HuH-7.5 (cell line): ENCODE measurements at regions not wholly inside any gene's neighbourhood (a gene's known extent, or its start where the extent isn't known, plus 50 kb on each side); places are given as distances from the start of the nearest gene placed in this dataset.

Experiments
- DNase-seq: peaks from one replicate; pipeline ENCODE4 v3.0.0; 2011; ENCODE audit warnings: low spot score

DNA sequence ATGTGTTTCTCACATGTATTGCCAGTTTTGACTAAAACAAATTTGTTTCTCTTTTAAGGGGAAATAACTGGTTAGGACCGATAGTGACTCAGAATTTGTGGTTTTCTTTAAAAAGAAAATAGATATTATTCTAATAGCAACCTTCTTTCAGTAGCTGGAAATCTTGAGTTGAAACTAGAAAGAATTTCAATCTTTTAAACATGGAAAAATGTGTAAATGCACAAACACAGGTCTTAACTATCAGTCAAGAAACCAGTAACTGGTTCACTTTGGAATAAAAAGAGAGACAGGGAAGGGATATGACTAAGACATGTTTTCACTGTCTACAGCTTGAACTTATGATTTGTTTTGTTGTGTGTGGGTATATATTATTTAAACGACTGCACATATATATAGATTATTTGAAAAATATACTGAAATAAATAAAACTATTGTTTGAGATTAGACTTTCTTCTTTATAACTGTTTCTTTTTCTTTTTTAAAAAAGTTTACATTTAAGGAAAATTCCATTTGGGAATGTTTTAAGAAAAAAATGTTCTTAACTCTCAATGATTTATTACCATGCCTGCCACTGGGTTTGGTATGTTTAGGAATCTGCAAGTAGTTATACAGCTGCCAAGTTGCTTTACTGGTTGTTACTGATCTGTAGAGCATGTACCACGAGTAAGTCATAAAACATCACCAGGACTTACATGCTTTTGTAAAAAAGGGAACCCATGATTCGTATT is 753.3 kb upstream of the MARCKS start:
- no peak for DNase-seq

GRCh38 chr6:113104541-113104940 is 752.6 kb upstream of the MARCKS start:
- DNase-seq = no peak

DNA sequence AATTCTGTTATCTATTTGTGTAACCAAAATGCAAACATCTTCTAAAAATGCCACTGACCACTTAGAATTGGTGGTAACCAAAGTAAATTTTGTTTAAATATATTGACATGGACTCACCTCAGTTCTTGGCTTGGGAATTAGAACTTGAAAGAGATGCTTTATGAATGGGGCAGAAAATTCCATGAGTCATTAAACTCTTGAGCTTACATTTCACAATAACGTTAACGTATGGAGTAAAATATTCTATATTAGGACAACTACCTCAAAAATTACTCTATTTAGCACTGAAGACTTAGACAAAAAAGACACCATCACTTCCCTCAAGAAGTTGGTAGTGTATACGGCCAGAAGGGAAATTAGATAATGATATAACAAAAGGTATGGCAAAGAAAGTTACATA is 752.2 kb upstream of the MARCKS start:
- DNase-seq = no peak

GRCh38 chr6:113110211-113110610 is 746.9 kb upstream of the MARCKS start:
- DNase-seq = no peak

DNA sequence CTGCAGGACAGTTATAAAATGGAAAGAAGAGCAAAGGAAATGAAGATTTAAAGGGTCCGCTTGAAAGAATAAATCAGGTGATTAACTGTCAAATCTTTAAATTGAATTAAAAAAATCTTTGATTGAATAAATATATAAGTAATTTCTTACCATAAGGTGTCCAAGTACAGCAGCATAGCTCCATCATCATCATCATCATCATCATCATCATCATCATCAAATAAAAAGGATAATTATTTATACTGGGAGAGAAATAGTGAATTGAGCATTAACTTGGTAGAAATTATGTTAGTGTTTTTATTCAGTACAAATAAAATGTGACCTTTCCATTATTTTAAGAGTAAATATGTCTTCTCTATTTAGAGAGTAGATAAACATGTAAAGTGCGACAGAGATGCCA is 745.6 kb upstream of the MARCKS start:
- no peak for DNase-seq

DNA sequence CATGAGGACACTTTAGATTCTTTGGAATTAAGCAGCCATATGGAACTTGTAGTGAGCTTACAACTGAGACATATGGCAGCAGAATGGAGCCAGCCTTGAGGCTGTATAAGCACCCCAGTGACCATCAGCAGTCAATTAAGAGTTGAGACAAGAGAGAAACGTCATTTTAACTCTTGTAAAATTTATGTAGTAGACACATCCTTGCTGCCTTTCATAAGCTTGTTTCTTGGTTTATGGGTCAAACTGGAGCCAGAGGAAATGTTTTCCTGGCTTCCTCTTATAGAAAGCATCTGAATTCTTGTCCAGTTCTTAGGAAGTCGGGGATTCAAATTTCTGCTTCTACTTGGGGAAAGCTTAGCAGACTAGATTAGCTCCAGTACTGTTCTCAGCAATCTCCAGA is 745.1 kb upstream of the MARCKS start:
- no peak for DNase-seq

DNA sequence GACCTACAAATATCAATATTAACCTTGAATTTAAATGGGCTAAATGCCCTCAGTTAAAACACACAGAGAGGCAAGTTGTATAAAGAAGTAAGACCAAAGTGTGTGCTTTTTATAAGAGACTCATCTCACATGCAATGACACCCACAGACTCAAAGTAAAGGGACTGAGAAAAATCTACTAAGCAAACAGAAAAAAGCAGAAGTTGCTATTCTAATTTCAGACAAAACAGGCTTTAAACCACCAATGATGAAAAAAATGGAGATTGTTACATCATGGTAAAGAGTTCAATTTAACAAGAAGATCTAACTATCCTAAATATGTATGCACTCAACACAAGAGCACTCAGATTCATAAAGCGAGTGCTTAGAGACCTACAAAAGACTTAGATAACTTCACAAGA is 741.9 kb upstream of the MARCKS start:
- DNase-seq = no peak

DNA sequence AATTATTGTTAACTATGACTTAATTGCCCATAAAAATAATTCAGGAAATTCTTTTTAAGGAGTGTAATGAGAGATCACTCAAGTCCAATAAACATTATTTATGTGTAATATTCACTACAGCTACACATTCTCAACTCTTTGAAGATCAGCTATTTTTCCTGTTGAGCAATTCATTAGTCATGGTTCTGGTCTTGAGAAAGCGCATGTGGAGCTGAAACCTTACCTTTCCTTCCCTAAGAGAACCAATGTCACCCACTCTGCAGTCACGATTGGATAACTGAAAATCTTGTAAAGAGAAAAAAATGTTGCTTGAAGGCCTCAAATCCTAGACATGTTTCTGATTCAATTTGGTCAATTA is 736.9 kb upstream of the MARCKS start:
- DNase-seq = no peak

DNA sequence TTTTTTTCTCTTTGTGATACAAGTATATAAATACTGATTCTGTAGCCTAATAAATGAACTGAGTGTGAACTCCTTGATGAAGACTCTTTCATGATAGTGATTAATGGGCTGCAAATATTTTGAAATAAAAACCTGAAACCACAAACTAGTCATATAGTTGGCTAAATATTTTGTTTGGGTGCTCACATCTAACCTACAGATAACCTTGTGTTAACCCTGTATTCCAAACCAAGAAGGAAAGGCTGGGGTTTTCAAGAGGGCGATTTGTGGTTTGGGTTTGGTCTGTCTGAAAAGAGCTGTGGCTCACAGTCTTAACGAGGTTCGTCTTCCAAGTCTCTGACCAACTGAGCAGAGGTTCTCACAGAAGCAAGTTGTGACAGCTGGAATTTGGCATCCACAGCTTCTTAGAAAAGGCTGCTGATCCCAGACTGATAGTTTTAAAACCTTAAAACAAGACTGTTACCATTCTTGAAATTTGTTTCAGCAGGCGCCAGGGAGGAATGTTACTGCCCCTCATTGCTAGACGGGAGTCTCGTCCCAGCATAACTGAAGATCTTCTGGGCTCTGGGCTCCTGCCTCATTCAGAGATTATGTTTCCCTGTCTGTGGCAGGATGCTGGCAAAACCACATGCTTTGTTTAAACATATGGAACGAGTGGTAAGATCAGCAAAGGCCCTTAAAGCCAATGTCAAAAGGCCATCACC is 736.4 kb upstream of the MARCKS start:
- DNase-seq = no peak

DNA sequence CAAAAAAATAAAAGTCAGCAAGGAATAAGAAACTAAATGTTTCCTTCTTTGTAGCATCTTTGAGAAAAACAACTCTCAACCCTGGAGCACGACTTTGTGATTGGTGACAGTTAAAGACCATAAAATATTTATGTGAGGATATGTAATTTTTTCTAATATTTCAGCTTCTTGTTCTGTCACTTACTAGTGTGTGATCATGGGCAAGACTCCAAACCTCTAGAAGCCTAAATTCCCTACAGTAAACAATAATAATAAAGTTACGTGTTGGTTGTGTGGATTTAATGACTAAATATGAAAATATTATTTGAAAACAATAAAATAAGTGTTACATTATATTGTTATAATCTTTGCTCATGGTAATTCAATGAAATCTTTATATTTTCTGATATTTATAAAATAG is 735.6 kb upstream of the MARCKS start:
- no peak for DNase-seq

DNA sequence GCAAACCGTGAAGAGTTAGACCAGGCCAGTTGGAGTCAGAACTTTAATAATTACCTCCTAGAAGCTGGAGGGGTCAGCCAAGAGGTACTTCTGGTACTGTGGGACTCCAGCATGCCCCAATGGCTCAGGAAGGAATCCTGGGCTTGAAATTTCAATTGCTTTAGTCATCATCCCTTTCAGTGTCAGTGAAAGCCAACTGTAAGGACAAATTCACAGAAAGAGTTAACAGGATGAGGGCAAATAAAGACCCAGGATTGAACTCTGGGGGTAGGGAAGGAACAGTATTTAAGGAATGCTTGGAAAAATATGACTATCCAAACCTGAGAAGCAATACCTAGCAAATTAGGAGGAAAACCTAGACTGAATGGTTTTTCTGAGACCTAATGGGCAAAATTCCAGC is 735.1 kb upstream of the MARCKS start:
- no peak for DNase-seq

GRCh38 chr6:113125626-113126025 is 731.5 kb upstream of the MARCKS start:
- no peak for DNase-seq

GRCh38 chr6:113127786-113128419 is 729.2 kb upstream of the MARCKS start:
- DNase-seq = no peak

GRCh38 chr6:113128661-113129060 is 728.5 kb upstream of the MARCKS start:
- DNase-seq = no peak

- DNase-seq = no peak
Observed at GRCh38 chr6:113129991-113130390, 727.2 kb upstream of the MARCKS start.

DNA sequence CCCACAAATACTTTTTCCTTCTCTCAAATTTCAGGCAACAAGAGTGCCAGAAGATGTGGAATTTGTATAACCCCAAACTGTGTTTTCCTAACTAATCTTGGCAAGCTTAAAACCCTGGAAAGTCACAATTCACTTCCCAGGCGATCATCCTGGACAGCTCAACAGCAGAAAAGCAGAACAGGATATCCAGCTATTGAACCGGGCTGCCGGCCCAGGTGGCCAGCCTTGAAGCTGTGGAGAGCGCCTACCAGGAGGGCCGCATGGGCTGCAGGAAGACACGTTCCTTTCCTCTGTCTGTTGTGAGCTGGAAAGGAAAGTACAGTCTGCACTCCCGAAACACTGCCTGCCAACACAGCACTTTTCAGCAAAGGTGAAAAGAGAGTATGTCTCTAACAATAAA is 719.7 kb upstream of the MARCKS start:
- no peak for DNase-seq

DNA sequence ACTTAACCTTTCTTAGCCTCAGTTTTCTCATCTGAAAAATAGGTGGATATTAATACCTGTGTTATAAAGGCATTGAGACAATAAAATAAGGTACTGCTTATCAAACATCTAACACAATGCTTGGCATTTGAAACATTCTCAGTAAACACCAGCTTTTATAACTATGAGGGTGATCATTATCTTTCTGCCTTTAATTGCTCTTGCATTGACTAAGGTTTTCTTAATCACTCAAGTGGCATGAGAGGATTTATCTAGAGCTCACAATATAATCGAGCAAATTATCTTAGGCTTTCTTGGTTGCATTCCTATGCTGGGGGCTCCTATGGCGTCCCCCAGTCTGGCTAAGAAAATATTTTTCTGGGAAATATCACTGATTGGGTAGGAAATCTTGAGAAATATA is 716.4 kb upstream of the MARCKS start:
- no peak for DNase-seq

- no peak for DNase-seq
Observed at GRCh38 chr6:113141901-113142300, 715.2 kb upstream of the MARCKS start.

DNA sequence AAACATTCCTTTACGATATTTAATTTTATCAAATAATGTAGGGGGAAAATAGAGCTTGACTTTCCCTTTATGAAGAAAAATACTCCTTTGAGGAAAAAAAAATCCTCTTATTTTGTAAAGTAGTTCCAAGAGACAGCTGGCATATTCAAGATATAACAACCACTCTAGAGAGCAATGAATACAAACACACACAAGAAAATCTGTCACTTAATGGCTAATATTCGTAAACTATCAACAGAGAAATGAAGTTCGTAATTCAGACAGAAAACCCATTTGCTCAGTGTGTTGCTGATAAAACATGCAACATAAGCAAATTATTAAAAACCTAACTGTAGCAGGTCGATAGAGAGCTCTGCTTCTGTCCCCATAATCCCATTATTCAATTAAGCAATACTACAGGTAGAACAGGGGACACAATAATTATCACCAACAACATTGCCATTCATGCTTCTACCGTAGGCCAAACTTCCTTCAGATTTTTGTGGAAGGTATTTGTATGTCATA is 714.4 kb upstream of the MARCKS start:
- DNase-seq = no peak

DNA sequence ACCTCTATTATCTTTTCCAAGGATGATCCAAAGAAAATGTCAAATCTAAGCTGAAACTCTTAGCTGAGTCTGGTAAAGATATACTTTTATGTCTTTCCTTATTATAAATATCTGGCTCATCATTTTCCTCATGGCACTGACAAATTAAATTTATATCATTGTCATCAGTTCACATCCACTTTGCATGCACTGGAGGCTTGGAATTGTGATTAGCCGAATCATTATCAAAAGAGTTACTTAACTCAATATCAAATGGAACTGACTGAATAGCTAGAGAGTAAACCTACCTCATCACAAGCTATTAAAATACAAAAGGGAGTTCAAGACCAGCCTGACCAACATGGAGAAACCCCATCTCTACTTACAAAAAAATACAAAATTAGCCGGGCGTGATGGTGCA is 713.9 kb upstream of the MARCKS start:
- no peak for DNase-seq

- no peak for DNase-seq
Observed at GRCh38 chr6:113144117-113144516, 713.0 kb upstream of the MARCKS start.

- DNase-seq = no peak
Observed at GRCh38 chr6:113146878-113147277, 710.3 kb upstream of the MARCKS start.

GRCh38 chr6:113147544-113147943 is 709.6 kb upstream of the MARCKS start:
- DNase-seq = no peak
